CD14-positive monocyte (primary cell): ENCODE measurements at regions not wholly inside any gene's neighbourhood (a gene's known extent, or its start where the extent isn't known, plus 50 kb on each side); places are given as distances from the start of the nearest gene placed in this dataset.

ENCODE experiments used
- DNase-seq, 3 donors: peaks; one replicate each; pipeline ENCODE4 v3.0.0-alpha.2; 2011 to 2022
- H2AFZ ChIP-seq: 2 replicates; pipeline ENCODE4 v1.6.0; 2012; ENCODE audit warnings: mild to moderate bottlenecking, low read depth, low read length, inconsistent platforms; ENCODE audit not compliant: insufficient read depth, poor library complexity, severe bottlenecking
- H3K27ac ChIP-seq, 2 donors: 1 replicate in 1 of 2; 2 replicates in 1 of 2; pipeline ENCODE4 v1.5.1; 2012 to 2013; ENCODE audit warnings: low read length in 2 of 2, control low read depth in 1 of 2, inconsistent platforms in 1 of 2, low read depth in 1 of 2, mild to moderate bottlenecking in 1 of 2
- H3K27me3 ChIP-seq, 2 donors: one replicate each; pipeline versions ENCODE4 v1.6.0 to v1.6.1; 2011 to 2013; ENCODE audit warnings: low read length in 2 of 2; ENCODE audit not compliant: control insufficient read depth in 2 of 2, insufficient read depth in 2 of 2
- H3K36me3 ChIP-seq, 2 donors: replicated peaks in 1 of 2; 1 replicate in 1 of 2; 2 replicates in 1 of 2; pipeline versions ENCODE4 v1.5.1 to v1.6.1; 2012 to 2013; ENCODE audit warnings: low read length in 2 of 2, control low read depth in 1 of 2, inconsistent platforms in 1 of 2, mild to moderate bottlenecking in 1 of 2; ENCODE audit not compliant: insufficient read depth in 2 of 2, control insufficient read depth in 1 of 2
- H3K4me1 ChIP-seq, 2 donors: 1 replicate in 1 of 2; 2 replicates in 1 of 2; pipeline versions ENCODE4 v1.5.1 to v1.6.1; 2012 to 2013; ENCODE audit warnings: low read length in 2 of 2, control low read depth in 1 of 2, inconsistent platforms in 1 of 2, mild to moderate bottlenecking in 1 of 2, moderate library complexity in 1 of 2; ENCODE audit not compliant: insufficient read depth in 2 of 2, control insufficient read depth in 1 of 2
- H3K4me2 ChIP-seq: replicated peaks from 2 replicates; pipeline ENCODE3; 2012; ENCODE audit warnings: low read length, moderate library complexity, mild to moderate bottlenecking; ENCODE audit not compliant: poor library complexity, severe bottlenecking; ENCODE audit errors: extremely low read depth
- H3K4me3 ChIP-seq, 3 experiments: fragments of 200-600 bp in 1 of 3; sonication (generic) in 1 of 3; replicated peaks in 1 of 3; 1 replicate in 2 of 3; 2 replicates in 1 of 3; pipeline ENCODE4 v1.5.1; 2011 to 2013; ENCODE audit warnings: low read length in 3 of 3, mild to moderate bottlenecking in 3 of 3, control low read depth in 2 of 3, low read depth in 2 of 3, inconsistent platforms in 1 of 3, moderate library complexity in 1 of 3
- H3K79me2 ChIP-seq: 2 replicates; pipeline ENCODE4 v1.6.0; 2012; ENCODE audit warnings: mild to moderate bottlenecking, control low read depth, inconsistent platforms, low read length, moderate library complexity; ENCODE audit not compliant: insufficient read depth
- H3K9ac ChIP-seq: 2 replicates; pipeline ENCODE4 v1.6.0; 2017; ENCODE audit warnings: low read length, mild to moderate bottlenecking; ENCODE audit not compliant: insufficient read depth, poor library complexity, severe bottlenecking
- H3K9me3 ChIP-seq, 2 donors: replicated peaks in 1 of 2; 1 replicate in 1 of 2; 2 replicates in 1 of 2; pipeline versions ENCODE4 v1.5.1 to v1.6.1; 2012 to 2013; ENCODE audit warnings: low read length in 2 of 2, control low read depth in 1 of 2; ENCODE audit not compliant: control insufficient read depth in 1 of 2, insufficient read depth in 1 of 2
- H4K20me1 ChIP-seq: 2 replicates; pipeline ENCODE4 v1.6.0; 2012; ENCODE audit warnings: mild to moderate bottlenecking, low read length, control low read depth, moderate library complexity; ENCODE audit not compliant: insufficient read depth
- H3K27ac Mint-ChIP-seq, 7 donors: one replicate each; pipeline ENCODE4 v1.8.0; 2020; ENCODE audit warnings: mild to moderate bottlenecking in 7 of 7, mixed read lengths in 7 of 7, moderate library complexity in 6 of 7, inconsistent platforms in 2 of 7
- H3K27me3 Mint-ChIP-seq, 3 donors: one replicate each; pipeline ENCODE4 v1.8.0; 2021 to 2022; ENCODE audit warnings: low read depth in 3 of 3, mild to moderate bottlenecking in 3 of 3, mixed read lengths in 3 of 3, moderate library complexity in 3 of 3, inconsistent platforms in 1 of 3
- H3K36me3 Mint-ChIP-seq, 2 donors: one replicate each; pipeline ENCODE4 v1.8.0; 2020; ENCODE audit warnings: mixed read lengths in 2 of 2, inconsistent platforms in 1 of 2, mild to moderate bottlenecking in 1 of 2
- H3K4me1 Mint-ChIP-seq: one replicate; pipeline ENCODE4 v1.8.0; 2020; ENCODE audit warnings: mild to moderate bottlenecking, mixed read lengths
- H3K4me3 Mint-ChIP-seq, 2 donors: one replicate each; pipeline ENCODE4 v1.8.0; 2020; ENCODE audit warnings: mild to moderate bottlenecking in 2 of 2, mixed read lengths in 2 of 2, moderate library complexity in 1 of 2
- H3K9me3 Mint-ChIP-seq, 7 donors: one replicate each; pipeline ENCODE4 v1.8.0; 2020 to 2022; ENCODE audit warnings: mixed read lengths in 7 of 7, mild to moderate bottlenecking in 6 of 7, moderate library complexity in 6 of 7, inconsistent platforms in 2 of 7
- CTCF ChIP-seq: fragments of 200-600 bp; IDR thresholded peaks from one replicate; pipeline ENCODE4 v1.8.0; 2022; ENCODE audit warnings: antibody characterized with exemption, mild to moderate bottlenecking
- WGBS: methylation state at CpG from one replicate; pipeline ENCODE4 v1.1.5; 2013; ENCODE audit warnings: missing lambda C conversion rate; ENCODE audit not compliant: insufficient coverage; 5-methylcytosine and 5-hydroxymethylcytosine counted together
- intact Hi-C, 2 donors: fragments of 100-400 bp; cut with micrococcal nuclease; formaldehyde crosslinking; loops; one replicate each; pipeline versions ENCODE4 v1.15.0 to v1.15.1; 2023

DNA sequence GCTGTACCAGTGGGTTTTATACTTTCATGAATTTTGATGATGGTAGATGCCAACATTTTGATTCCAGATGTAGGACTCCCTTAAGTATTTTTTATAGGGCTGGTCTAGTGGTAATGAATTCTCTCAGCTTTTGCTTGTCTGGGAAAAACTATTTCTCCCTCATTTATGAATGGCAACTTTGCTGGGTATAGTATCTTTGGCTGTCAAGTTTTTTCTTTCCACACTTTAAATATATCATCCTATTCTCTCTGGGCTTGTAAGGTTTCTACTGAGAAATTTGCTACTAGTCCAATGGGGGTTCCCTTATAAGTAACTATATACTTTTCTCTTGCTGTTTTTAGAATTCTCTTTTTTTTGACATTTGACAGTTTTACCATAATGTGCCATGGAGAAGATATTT, 629.3 kb downstream of the NR2F1-AS1 start:
- TF ChIP-seq CTCF, result no peak
- no peak overlapping the region for H3K27ac Mint-ChIP-seq
- H3K27me3 ChIP-seq, result no peaks in the 10 kb centered on the region
- no peak overlapping the region for H3K9ac ChIP-seq
- H3K4me3 Mint-ChIP-seq, result no peak overlapping the region
- no peaks in the 10 kb centered on the region for H3K36me3 ChIP-seq
- H3K79me2 ChIP-seq, result no peaks in the 10 kb centered on the region
- H3K4me2 ChIP-seq, result no peak overlapping the region
- H3K4me1 ChIP-seq, result no peaks in the 10 kb centered on the region
- H3K9me3 ChIP-seq, result peaks cover 11 to 13% of the 10 kb centered on the region in 2 donors
- no peaks in the 10 kb centered on the region for H4K20me1 ChIP-seq
- no peak overlapping the region for H2AFZ ChIP-seq
- no peak overlapping the region for H3K27ac ChIP-seq
- intact Hi-C loops, result no loop called here
- H3K27me3 Mint-ChIP-seq, result no peaks in the 10 kb centered on the region
- H3K4me3 ChIP-seq, result no peak overlapping the region
- H3K36me3 Mint-ChIP-seq, result no peaks in the 10 kb centered on the region
- DNase-seq, result no peak
- H3K4me1 Mint-ChIP-seq, result no peaks in the 10 kb centered on the region
- H3K9me3 Mint-ChIP-seq, result peaks cover 4 to 21% (median 17%) of the 10 kb centered on the region in 7 donors

- peaks cover 0 to 6% (median 2%) of the 10 kb centered on the region in 7 donors for H3K9me3 Mint-ChIP-seq
- Histone ChIP-seq H4K20me1 (no peaks in the 10 kb centered on the region), H3K4me2 (no peak overlapping the region), H3K27me3 (no peaks in the 10 kb centered on the region), H3K36me3 (no peaks in the 10 kb centered on the region), H2AFZ (no peak overlapping the region), H3K27ac (no peak overlapping the region), H3K9ac (no peak overlapping the region), H3K4me1 (no peaks in the 10 kb centered on the region), H3K4me3 (no peak overlapping the region), H3K79me2 (no peaks in the 10 kb centered on the region), H3K9me3 (peaks cover 0 to 5% of the 10 kb centered on the region in 2 donors)
- WGBS, result 100% methylated on average over 2 of the region's 8 CpGs
- no peak overlapping the region for H3K27ac Mint-ChIP-seq
- H3K4me3 Mint-ChIP-seq, result no peak overlapping the region
- DNase-seq, result no peak
- H3K4me1 Mint-ChIP-seq, result no peaks in the 10 kb centered on the region
- TF ChIP-seq CTCF, result no peak
- H3K36me3 Mint-ChIP-seq, result no peaks in the 10 kb centered on the region
- H3K27me3 Mint-ChIP-seq, result no peaks in the 10 kb centered on the region
- intact Hi-C loops, result no loop called here
Observed at GRCh38 chr5:92946546-92946945, 634.5 kb downstream of the NR2F1-AS1 start.
